ENCODE measurements at regions not wholly inside any gene's neighbourhood (a gene's known extent, or its start where the extent isn't known, plus 50 kb on each side); places are given as distances from the start of the nearest gene placed in this dataset.

DNA sequence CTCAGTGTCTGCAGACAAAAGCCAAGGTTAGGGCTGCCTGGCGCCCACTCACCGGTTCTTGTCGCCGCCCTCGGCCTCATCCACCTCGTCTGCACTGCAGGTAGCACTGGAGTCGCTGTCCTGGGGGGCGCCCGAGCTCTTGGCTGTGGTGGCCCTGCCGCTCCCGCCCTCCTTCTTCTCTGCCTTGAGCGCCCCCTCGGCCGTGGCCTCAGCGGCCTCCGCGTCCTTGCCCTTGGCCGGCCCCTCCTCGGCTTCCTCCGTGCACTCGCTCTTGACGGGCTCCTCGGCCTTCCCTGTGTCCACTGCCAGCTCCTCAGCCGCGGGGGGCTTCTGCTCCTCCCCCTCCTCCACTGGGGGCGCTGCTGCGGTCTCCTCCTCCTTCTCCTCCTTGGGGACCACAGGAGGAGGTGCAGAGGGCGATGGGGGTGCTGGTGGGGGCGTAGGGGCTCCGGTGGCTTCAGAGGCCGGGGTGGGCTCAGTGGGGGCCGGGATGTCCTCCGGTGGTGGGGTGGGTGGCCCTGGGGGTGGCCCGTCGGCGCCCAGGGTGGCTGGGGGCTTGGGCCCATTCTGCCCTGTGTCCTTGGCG, 77.2 kb downstream of the RFLNA start:
- no peak for TF ChIP-seq CTCF (IDR thresholded peaks at IDR 0.05)
- no peak for TF ChIP-seq POLR2AphosphoS5 (IDR thresholded peaks at IDR 0.05)
